Loucy (cell line): ENCODE measurements at regions not wholly inside any gene's neighbourhood (a gene's known extent, or its start where the extent isn't known, plus 50 kb on each side); places are given as distances from the start of the nearest gene placed in this dataset.

Source experiments
- EZH2phosphoT487 ChIP-seq: fragments of 200-600 bp; IDR thresholded peaks from 2 replicates; pipeline ENCODE4 v1.6.1; 2018; ENCODE audit warnings: antibody characterized with exemption, mild to moderate bottlenecking, moderate library complexity, borderline replicate concordance
- TF ChIP-seq, protein P1 (sequence below): fragments of 200-600 bp; sonication (generic); conservative IDR thresholded peaks from 2 replicates; pipeline ENCODE4 v1.5.1; 2014; ENCODE audit warnings: mild to moderate bottlenecking, antibody characterized with exemption, low read length

DNA sequence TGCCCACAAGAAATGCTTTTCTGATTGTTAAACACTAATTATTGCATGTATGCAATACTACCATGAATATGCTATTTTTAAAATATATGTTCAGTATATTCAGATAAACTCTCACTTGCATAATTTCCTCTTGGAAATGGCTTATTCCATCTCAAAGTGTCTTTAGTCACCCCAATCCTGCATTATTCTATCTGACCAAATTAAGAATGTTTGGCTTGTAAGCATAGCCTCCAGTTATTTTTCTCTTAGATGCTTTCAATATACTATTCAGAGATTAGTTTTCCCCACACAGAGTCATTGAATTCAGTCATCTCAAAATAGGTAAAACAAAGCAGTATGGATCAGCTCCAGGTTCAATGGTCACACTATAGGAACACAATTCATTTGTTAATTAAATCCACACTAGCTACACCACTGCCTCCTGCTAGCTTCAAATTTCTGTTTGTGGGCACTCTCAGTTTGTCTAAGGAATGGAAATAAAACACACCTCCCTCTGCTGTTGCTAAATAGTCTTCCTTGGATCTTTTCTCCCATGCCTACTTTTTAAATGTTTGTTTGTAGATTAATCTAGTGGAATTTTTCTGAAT is 134.6 kb upstream of the TBCA start:
- TF ChIP-seq, protein P1, sequence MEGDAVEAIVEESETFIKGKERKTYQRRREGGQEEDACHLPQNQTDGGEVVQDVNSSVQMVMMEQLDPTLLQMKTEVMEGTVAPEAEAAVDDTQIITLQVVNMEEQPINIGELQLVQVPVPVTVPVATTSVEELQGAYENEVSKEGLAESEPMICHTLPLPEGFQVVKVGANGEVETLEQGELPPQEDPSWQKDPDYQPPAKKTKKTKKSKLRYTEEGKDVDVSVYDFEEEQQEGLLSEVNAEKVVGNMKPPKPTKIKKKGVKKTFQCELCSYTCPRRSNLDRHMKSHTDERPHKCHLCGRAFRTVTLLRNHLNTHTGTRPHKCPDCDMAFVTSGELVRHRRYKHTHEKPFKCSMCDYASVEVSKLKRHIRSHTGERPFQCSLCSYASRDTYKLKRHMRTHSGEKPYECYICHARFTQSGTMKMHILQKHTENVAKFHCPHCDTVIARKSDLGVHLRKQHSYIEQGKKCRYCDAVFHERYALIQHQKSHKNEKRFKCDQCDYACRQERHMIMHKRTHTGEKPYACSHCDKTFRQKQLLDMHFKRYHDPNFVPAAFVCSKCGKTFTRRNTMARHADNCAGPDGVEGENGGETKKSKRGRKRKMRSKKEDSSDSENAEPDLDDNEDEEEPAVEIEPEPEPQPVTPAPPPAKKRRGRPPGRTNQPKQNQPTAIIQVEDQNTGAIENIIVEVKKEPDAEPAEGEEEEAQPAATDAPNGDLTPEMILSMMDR: no peak
- no peak for TF ChIP-seq EZH2phosphoT487
